GM12874 (cell line): ENCODE measurements at regions not wholly inside any gene's neighbourhood (a gene's known extent, or its start where the extent isn't known, plus 50 kb on each side); places are given as distances from the start of the nearest gene placed in this dataset.

Source experiments
- TF ChIP-seq, protein P1 (sequence below): IDR thresholded peaks from 2 replicates; pipeline ENCODE4 v1.5.1; 2011; ENCODE audit warnings: low read depth, mild to moderate bottlenecking, control low read depth, low read length, moderate library complexity; ENCODE audit not compliant: insufficient read depth

DNA sequence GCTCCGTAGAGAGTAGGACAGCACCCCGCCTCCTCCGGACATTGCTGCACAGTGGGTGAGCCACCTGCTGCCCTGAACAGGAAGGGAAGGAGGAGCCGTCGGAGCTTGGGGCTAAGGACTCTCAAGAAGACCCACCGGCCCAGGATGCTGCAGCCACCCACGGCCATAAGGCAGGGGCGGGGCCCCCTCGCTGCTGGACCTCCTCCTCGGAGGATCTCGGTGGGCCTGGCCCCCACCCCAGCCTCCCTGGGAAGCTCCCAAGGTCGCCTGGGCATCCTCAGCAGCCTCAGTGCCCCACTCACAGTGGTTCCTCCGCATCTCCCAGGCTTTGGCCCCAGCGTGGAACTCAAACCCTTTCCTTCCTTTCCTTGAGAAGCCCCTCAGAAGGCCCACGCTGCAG, 68.6 kb upstream of the DIO3 start:
- TF ChIP-seq, protein P1, sequence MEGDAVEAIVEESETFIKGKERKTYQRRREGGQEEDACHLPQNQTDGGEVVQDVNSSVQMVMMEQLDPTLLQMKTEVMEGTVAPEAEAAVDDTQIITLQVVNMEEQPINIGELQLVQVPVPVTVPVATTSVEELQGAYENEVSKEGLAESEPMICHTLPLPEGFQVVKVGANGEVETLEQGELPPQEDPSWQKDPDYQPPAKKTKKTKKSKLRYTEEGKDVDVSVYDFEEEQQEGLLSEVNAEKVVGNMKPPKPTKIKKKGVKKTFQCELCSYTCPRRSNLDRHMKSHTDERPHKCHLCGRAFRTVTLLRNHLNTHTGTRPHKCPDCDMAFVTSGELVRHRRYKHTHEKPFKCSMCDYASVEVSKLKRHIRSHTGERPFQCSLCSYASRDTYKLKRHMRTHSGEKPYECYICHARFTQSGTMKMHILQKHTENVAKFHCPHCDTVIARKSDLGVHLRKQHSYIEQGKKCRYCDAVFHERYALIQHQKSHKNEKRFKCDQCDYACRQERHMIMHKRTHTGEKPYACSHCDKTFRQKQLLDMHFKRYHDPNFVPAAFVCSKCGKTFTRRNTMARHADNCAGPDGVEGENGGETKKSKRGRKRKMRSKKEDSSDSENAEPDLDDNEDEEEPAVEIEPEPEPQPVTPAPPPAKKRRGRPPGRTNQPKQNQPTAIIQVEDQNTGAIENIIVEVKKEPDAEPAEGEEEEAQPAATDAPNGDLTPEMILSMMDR: no peak

DNA sequence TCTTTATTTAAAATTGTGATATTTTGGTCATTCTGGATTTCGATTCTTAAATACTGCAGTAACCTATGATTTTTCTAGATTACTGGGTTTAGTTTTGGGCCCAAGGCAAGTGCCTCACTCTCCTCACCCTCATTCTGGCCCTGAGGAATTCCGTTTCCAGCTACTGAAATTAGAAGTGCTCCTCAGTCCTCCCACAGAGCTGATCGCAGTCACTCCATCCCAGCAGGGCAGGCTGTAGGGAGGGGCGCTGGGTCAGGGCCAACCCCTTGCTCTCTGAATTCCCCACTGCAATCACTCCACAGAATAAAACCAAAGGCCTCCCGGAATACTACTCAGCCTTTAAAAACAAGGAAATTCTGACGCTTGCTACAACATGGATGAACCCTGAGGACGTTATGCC, 66.5 kb upstream of the DIO3 start:
- TF ChIP-seq, protein P1: no peak

DNA sequence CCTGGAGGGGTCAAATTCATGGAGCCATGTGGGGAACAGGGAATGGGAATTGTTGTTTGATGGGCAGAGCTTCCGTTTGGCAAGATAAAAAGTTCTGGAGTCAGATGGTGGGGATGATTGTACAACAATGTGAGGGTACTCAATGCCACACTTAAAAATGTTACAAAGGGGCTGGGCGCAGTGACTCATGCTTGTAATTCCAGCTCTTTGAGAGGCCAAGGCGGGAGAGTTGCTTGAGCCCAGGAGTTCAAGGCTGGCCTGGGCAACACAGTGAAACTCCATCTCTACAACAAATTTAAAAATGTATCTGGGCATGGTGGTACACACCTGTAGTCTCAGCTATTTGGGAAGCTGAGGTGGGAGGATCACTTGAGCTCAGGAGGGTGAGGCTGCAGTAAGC, 66.0 kb upstream of the DIO3 start:
- TF ChIP-seq, protein P1: no peak

DNA sequence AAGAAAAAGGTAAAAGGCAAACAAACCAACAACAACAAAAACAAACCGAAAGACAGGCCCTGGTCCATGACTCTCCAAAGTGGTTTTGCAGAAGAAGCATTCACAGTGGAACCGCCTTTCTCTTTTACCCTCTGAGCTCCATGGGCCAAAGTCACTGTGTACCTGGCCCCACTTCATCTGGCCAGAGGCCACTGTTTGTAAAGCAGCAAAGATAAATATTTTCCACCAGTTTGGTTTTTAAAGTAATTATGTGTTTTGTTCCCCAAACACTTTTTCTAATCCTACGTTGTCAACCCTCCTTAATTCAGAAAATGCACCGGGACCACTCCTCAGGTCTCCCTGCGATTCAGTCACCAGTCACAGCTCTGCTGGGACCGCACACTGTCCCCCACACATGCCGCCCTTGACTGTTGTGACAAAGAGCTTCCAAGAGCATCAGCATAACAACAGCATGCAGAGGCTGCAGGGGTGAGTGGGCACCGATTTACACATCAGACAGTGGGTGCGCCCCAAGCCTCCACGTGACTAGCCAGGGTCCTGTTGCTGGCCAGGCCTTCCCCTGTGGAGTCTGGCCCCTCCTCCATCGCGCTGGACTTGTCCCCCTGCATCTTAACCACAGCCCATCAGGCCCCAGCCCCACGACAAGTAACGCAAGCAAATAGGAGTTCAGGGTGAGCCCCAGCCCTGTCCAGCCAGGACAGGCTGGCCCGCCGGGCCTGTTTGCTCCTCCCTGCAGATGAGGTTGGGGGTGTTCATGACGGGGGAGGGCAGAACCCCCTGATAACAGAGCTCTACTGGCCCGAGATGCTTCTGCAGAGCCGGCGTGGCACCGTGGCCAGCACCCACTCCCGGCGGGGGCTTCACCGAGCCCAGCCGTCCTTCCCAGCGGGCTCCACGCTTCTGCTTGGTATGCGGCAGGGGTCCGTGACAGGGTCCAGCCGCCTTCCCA, 65.2 kb upstream of the DIO3 start:
- TF ChIP-seq, protein P1: no peak

DNA sequence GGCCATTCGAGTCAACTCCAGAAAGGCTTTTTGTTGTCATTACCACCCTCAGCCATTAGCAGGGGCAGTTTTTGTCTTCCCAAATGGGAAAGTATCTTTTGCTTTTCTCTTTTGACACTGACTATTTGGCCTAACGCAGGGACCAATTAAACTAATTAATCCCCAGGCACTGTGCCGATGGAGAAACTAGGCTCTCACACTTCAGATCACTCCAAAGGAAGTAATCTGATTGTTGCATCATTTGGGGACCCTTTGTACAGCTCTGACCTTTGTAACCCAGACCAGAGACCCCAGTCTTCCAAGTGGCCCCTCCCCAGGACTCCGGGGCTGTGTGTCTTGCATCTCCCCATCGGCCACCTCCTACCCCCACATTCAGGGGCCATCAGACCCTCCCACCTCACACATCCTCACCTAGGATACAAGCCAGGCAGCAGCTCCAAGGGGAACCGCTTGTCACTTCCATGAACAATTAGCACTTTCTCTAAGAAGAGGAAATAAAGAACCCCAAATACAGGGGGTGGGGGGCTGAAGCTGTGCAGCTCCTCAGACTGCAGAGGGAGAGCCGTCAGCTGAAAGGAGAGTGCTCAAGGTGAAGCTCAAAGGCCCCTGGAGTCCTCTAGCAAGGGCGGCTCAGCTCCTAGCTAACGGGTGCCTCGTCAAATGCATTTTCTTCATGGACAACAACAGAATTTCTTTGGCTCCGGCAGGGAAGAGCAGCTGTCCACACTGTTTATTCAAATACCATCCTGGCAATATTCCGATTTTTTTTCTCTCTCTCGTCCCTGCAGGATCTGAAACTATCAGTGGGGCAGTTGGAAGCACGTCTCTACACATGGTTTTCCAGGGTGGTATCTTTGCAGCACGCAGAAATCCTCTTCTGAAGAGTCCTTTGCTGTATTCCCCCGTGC, 64.3 kb upstream of the DIO3 start:
- TF ChIP-seq, protein P1: no peak

DNA sequence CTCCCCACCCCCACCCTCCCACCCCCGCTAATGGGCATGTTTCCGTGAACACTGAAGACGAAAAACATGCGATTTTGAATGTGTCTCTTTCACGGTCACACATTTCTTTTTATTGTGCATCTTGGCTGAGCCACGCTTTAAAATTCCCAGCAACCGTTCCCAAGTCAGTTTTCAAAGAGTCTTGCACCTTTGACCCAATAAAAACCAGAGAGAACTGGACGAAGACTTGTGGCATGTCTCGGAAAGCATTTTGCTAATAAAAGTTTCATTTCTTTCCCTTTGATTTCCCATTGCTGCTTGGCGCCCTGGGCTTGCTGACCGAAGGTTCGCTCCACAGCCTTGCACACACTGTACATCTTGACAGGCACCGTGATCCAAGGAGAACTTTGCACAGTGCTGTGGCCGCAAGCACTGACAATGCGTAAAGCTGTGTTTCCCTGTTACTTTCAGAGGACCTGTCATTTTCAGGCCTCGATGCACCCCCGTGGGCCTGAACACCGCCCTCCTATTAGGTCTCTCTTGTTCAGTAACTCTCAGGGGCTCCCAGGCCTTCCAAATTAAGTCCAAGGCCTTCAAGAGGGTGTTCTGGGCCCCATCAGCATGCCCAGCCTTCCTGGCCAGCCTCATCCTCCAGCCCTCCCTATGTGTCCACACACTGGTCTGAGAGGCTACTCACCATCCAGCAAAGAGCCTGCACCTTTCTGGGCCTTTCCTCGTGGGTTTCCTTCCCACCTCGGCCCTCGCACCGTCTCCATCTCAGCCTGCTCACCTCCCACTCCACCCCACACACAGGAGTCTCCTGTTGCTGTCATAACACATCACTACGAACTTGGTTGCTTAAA, 63.4 kb upstream of the DIO3 start:
- TF ChIP-seq, protein P1: no peak
